Hindlimb muscle (tissue), 1 donor: ENCODE measurements at regions not wholly inside any gene's neighbourhood (a gene's known extent, or its start where the extent isn't known, plus 50 kb on each side); places are given as distances from the start of the nearest gene placed in this dataset.

ENCODE experiments used
- DNase-seq: peaks from one replicate; pipeline ENCODE4 v3.0.0-alpha.2; 2013

- no peak for DNase-seq
These were observed 54.3 kb upstream of the KCND2 start for GRCh38 chr7:120218712-120219111.

GRCh38 chr7:120221666-120222065 lies 51.3 kb upstream of the KCND2 start:
- no peak for DNase-seq
